Tibial nerve (tissue), 3 donors: ENCODE measurements at regions not wholly inside any gene's neighbourhood (a gene's known extent, or its start where the extent isn't known, plus 50 kb on each side); places are given as distances from the start of the nearest gene placed in this dataset.

Experiments
- POLR2A ChIP-seq, 2 donors: fragments of 450-650 bp; IDR thresholded peaks; one replicate each; pipeline ENCODE4 v1.6.1; 2017; ENCODE audit warnings: antibody characterized with exemption in 2 of 2, mild to moderate bottlenecking in 2 of 2, moderate library complexity in 2 of 2
- TF ChIP-seq, protein P1 (sequence below), 5 experiments: fragments of 200-600 bp in 3 of 5; fragments of 450-650 bp in 2 of 5; sonication (generic) in 3 of 5; IDR thresholded peaks; one replicate each; pipeline ENCODE4 v1.5.1; 2016 to 2019; ENCODE audit warnings: antibody characterized with exemption in 5 of 5, mild to moderate bottlenecking in 3 of 5, moderate library complexity in 2 of 5

- no peak for TF ChIP-seq POLR2A (IDR thresholded peaks at IDR 0.05)
- TF ChIP-seq, protein P1, sequence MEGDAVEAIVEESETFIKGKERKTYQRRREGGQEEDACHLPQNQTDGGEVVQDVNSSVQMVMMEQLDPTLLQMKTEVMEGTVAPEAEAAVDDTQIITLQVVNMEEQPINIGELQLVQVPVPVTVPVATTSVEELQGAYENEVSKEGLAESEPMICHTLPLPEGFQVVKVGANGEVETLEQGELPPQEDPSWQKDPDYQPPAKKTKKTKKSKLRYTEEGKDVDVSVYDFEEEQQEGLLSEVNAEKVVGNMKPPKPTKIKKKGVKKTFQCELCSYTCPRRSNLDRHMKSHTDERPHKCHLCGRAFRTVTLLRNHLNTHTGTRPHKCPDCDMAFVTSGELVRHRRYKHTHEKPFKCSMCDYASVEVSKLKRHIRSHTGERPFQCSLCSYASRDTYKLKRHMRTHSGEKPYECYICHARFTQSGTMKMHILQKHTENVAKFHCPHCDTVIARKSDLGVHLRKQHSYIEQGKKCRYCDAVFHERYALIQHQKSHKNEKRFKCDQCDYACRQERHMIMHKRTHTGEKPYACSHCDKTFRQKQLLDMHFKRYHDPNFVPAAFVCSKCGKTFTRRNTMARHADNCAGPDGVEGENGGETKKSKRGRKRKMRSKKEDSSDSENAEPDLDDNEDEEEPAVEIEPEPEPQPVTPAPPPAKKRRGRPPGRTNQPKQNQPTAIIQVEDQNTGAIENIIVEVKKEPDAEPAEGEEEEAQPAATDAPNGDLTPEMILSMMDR (IDR thresholded peaks at IDR 0.05), result no peak
Measured at GRCh38 chr10:3980660-3981059, 195.7 kb upstream of the KLF6 start.
